NCI-H1105 treated with DMSO at 0.1 percent for 48 hours (cell line): ENCODE measurements at regions not wholly inside any gene's neighbourhood (a gene's known extent, or its start where the extent isn't known, plus 50 kb on each side); places are given as distances from the start of the nearest gene placed in this dataset.
"Not testable (repeated sequence)": the region's sequence is repeated elsewhere in the genome, so short reads cannot be mapped to it uniquely, and the experiment has no call there.

ENCODE experiments used
- DNase-seq: peaks from one replicate; lab custom pipeline; 2025; lab: John Stamatoyannopoulos, UW

DNA sequence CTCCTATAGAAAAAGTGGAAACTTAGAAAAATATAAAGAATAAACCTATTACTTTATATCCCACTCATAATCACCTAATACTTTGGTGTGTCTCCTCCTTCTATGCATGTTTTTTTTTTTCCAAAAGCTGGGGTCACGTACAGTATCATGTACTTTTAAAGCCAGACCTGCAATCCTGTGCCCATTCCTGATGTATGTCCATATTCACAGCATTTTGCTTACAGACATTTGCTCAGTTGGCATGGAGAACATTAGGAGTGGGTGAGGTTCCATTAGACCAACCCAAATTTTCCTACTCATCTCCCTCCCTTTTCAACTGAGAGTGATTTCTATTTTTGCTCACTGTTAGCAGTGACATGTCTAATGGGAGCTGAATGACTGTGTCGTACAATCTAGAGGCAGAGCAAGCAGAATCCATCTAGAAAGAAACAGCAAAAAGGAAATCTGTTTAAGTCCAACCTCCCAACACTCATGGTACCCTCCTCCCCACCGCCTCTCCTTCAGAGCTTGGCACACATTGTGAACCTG lies 195.6 kb upstream of the KLF3 start:
- DNase-seq: no peak

DNA sequence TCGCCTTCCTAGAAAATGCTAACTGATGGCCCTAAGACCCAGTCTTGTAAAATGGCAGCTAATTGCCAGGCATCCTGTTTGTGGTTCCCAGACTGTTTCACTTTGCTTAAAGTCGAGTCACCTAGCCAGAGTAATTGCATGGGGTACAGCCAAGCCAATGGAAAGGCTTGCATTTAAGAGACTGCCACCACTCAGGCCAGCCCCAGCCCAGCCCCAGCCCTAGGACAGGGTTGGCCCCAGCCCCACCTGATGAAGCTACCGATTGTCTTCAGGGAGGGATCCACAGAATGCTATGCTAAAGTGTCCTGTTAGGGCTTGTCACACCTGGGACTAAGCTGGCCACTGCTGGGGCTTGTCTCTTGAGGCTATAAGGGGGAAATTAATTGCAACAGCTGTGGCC lies 194.6 kb upstream of the KLF3 start:
- DNase-seq: peak; percentile 14

DNA sequence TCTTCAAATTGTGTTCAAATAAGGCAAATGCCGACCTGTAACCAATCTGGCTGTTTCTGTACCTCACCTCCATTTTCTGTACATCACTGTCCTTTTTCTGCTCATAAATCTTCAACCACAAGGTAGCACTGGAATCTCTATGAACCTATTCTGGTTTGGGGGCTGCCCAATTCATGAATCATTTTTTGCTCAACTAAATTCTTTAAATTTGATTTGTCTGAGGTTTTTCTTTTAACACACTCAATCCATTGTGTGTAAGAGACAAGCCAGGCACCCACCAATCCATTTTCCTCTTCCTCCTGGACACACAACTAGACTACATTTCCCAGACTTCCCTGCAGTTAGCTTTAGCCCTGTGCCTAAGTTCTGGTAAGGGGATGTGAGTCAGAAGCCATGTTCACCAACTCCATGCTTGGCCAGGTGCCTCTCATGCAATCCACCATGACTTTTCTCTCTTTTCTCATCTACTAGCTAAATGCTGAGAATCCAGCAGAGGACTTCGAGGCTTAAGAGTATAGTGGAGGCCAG lies 193.2 kb upstream of the KLF3 start:
- DNase-seq: no peak

DNA sequence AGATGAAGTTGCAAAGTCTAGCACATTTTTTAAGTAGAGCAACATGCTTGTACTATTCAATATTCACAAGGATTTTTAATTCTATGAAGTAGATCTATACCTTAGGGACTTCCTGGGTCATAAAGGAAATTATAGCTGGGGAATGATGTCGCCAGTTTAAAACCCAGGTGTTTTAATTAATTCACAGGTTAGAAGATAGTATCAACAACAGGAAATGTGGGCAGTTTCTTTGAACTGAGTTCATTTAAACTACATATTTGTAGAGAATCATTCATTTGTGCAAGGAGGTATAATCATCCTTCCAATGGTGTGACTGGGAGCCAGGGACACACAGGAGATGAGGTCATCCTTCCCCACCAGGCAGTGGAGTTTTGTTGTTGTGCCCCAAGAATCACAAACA lies 181.3 kb upstream of the KLF3 start:
- no peak for DNase-seq

DNA sequence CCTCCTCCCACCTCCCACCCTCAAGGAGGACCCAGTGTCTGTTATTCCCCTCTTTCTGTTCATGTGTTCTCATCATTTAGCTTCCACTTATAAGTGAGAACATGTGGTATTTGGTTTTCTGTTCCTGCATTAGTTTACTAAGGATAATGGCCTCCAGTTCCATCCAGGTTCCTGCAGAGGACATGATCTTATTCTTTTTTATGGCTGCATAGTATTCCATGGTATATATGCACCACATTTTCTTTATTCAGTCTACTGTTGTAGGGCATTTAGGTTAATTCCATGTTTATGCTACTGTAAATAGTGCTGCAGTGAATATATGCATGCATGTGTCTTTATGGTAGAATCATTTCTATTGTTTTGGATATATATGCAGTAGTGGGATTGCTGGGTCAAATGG lies 180.4 kb upstream of the KLF3 start:
- DNase-seq: not testable (repeated sequence)

DNA sequence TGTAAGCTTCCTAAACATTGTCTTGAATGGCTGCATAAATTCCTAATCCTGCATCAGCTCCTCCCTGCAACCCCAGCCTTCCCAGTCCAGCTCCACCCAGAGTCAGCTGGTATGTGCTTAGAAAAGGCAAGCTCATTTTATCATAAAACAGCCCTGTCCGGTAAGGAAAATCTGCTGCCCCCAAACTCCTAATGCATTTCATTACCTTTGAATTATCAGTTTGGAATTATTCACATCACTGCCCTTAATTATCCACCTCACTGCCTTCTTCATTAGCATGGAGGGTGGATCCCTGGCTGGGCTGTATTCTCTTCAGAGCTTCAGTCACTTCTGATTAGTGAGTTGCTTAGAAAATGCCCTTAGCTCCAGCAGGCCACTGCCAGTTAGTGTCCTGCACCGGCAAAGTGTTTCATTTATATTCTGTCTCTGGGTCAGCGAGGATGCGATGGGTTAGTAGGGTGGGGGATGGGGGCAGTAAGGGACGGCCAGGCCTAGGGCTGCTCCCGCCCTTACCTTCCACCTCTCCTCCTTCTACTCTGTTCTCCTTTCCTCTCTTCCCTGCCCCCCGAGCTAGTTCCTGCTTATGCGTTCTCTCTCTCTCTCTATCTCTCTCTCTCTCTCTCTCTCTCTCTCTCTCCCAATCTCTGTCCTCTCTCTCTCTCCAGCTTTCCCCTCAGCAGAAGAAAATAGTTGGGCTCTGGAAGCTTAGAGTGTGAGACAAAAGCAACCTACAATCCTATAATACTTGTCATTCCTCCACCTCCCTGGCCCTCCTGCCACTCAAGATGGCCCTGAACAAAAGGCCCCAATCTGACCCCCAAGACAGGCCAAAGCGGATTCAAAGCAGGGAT lies 174.8 kb upstream of the KLF3 start:
- DNase-seq: no peak

DNA sequence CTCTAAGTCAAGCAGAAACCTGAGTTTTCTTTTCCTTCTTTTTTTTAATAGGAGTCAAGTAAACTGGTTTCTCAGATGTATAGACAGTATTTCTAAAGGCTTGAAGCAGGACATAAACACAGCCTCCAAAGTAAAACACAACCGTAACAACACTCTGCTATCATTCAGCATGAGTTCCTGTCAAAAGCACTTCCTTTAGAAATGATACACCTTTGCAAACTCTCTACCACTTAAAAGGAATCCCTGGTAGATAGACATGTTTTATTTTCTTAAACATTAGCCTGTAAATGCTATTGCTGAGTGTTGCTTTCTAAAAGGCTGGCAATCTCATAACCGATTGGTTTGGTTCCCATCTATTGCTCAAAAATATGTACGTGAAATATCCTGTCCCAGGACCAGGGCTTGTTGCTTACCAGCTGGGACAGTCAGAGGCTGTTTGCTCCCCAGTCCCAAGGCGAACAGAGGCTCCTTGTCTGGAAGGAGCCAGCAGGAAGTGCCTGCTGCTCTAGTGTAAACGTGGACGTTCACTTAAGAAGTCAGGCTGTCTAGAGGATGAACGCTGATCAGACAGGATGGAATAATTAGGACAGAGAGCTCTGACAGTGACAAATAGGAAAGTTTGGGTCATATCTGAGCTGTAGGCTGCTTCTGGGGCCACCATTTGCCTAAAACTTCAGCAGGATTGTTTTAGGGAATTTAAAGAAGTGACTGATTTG lies 173.9 kb upstream of the KLF3 start:
- no peak for DNase-seq

DNA sequence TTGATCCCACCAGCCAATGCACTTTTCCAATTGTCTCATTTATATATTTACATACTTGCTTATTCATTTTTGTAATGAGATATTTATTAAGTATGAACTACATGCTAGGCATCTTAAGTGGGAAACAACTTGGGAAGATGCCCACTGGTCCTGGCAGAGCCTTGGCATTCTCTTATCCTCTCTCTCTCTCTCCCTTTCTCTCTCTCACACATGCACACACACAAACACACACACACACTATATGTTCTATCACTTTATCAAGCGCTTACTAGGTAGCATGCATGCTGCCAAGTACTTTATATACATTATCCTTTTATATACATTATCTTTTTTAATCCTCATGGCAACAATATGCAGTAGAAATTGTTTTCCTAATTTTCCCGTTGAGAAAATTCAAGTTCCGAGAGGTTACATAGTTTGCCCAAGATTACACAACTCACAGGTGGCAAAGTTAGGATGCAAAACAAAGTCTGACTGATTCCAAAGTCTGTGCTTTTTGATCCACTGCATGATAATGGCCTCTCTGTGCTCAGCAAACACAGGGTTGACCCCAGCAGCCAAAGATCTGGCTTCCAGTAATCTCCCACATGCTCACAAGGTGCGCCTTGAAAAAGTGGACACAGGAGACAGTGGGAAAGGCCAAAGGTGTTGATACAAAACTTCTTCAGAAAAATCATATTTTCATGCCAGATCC lies 173.1 kb upstream of the KLF3 start:
- DNase-seq: no peak

DNA sequence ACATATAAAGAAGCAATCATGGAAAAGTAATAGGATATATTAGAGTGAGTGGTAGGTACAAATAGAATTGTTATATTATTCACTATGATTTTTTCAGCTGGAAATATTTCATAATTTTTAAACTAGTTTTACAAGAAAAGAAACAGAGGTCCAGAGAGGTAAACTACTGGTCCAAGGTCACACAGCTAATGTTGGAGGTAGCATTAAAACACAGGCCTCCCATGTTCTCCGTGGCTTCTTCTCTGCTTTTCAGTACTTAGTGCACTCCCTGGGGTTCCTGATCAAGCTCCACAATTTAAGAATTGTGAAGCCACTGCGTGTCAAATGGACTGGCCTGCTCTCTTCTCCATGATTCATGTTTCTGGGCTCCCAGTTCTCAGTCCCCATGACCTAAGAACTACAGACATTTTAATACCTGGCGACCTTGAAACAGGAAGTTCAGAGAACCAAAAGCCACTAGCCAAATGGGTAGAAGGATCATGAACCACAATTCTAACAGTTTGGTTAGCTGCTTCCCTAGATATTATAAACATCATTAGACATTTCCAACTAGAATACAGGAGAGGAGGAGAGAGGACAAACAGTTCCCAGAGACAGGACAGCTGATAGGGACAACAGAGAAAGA lies 172.0 kb upstream of the KLF3 start:
- DNase-seq: no peak

DNA sequence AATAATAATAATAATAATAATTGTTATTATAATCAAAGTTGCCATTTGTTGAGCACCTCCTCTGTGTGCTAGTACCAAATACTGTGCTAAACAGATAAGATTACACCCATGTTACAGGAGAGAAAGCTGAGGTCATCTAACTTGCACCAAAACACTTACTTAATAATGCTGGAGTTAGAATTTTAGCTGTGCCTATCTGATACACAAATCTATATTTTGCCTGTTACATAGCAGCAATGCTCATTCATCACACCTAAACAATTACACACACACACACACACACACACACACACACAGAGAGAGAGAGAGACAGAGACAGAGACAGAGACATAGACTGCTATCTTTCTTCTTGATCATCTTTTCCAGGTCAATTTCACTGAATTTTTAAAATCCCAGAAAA lies 170.9 kb upstream of the KLF3 start:
- DNase-seq: no peak

DNA sequence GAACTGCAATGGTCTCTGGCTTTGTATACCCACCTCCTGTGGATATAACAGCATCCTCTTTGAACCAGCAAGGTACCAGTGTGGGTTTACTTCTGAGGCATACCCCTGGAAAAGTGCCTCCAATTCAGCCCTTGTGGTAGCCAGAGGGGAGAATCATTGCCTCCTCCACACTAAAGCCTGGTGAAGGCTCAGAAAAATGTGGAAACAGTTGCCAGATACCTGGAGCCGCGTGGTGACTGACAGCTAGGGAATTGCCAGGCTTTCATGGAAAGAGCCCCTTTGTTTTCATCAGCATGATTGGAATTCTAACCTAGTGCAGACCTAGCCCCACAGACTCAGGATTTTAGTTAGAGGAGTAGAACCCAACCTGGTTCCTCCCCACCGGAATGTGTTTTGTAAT lies 168.6 kb upstream of the KLF3 start:
- DNase-seq: no peak

DNA sequence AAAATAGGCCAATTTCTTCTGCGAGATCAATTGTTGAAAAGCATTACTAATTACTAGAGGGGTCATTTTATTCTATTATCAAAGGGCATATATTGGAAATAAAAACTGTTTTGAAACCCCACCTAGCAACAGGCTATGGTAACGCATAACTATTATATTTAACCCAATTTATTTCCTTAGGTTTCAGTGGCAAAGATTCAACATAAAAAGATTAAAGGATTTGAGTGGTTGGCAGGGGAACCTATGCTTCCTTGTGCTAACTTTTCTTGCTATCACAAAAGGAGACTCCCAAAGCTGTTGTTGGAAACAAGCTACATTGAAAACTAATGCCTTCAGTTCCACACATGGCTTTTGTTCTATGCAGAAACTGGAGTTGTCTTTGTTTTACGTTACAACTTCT lies 166.9 kb upstream of the KLF3 start:
- no peak for DNase-seq

DNA sequence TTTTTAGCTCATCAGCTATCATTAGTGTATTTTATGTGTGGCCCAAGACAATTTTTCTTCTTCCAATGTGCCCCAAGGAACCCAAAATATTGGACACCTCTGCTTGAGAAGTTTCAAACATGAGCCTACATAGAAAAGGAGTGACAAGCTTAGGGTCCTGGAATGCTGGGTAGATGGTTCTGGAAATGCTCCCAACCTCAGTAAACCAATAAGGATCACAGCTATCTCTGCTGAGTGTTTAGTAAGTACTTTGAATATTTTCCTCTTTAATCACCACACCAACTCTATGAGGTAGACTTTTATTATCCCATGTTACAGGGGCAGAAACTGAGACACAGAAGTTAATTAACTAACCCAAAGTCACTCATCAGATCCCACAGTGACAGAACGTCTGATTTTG lies 164.9 kb upstream of the KLF3 start:
- DNase-seq: no peak

DNA sequence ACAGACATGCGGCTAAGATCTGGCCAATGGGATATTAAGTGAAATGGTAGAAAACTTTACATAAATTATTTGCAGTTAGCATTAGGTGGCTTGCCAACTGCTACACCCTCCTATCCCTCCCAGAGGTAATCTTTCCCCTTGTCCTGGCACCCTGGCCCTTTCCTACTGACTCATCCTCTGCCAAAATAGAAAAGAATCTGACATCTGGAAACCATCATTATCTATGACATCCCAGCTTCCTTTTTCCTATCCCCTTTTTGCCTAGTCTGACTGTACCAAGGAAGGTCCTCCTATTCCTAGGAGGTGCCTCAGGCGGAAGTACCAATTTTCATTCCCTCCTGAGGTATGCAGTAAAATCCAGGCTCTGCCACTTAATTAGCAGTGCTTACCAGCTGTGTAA lies 163.6 kb upstream of the KLF3 start:
- DNase-seq: no peak

DNA sequence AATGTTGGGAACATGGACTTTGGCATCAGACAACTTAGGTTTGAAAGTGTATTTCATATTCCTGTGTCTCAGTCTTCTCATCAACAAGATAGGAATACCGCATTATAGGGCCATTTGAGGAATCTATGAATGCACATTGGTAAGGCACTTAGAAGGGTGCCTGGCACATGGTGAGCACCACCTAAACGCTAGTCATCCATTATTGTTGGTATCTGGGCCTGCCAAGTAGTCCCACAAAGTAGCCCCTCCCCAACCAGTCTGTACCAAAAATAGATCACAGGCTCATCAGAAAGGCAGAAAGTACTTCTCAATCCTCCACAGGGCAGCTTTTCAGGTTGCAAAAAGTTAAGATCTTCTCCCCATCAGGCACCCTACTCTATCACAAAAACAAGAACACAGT lies 162.3 kb upstream of the KLF3 start:
- no peak for DNase-seq

DNA sequence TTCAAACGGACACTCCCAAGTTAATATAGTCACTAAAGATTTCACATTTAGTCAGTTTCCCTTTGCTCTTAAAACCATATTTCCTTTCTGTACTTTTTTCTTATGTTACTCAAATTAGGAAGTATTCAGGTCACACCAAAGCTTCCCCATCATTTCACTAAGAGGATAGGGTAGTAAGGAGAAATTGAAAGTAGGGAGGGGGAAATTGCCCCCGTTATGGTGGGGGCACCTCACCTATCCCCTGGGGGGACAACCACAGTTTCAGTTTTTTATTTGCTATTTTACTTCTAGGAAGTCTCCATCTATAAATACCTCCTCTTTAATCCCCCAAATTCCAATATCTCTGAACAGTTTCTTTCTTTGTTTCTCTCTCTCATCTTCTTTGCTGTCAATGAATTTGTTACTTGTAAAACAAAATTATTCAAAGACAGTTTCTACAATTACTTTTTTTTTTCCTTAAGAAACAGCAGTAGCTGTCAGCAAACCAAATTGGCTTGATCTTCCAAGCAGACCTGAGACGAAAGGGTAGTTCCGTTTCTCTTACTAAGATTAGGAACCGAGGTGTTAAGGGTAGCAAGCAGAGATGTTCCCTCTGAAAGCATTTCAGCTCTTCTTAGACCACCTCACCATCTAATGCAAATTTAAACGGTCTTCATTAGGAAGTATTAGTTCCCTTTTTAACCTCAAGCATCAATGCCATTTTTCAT lies 160.2 kb upstream of the KLF3 start:
- DNase-seq: no peak

DNA sequence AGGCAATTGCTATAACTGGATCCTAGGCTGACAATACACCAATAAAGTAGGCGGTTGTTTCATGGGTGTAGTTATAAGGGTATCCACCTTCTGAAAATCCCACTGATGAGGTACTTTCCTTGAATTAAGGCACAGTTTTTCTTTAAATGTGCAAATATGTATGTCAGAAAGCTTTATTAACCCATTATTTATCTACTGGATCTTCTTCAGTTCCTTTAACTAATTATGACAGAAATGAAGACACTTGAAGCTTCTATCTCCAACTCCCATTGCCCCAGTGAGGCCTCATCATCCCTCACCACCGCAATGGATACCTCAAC lies 159.6 kb upstream of the KLF3 start:
- no peak for DNase-seq

DNA sequence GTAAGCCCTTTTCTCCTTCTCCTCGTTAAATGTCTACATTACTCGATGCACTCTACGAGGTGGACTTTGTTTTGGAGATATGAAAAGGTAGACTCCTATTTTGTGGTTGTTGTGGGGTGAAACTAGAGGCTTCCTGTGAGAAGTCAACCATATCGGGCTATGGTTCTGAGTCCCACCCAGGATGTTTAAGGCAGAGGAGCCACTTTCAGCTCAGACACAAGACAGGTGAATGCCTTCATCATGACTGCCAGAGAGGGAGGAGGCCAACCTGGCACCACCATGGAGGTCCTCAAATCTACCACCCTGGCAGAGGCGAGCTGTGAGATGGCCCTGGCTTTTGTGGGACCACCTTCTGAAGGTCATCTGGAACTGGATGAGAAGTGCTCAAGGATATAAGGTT lies 154.4 kb upstream of the KLF3 start:
- DNase-seq: no peak

DNA sequence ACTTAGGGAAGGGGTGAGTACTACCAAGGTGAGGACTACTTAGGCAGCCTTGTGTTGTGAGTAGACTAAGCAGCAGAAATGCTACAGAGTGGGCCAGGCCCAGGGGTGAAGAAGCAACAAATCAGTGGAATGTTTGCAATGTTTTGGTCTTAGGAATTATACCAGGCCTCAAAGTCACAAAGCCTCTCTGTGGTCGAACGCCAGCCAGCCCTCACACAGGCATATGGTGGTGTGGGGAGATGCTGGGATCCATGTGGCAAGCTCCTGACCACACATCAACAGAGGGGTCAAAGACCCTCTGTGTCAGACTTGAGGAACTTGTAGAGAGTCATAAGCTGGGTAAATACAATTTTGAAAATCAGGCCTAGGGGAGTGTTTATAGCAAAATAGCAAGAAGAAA lies 153.8 kb upstream of the KLF3 start:
- DNase-seq: no peak

DNA sequence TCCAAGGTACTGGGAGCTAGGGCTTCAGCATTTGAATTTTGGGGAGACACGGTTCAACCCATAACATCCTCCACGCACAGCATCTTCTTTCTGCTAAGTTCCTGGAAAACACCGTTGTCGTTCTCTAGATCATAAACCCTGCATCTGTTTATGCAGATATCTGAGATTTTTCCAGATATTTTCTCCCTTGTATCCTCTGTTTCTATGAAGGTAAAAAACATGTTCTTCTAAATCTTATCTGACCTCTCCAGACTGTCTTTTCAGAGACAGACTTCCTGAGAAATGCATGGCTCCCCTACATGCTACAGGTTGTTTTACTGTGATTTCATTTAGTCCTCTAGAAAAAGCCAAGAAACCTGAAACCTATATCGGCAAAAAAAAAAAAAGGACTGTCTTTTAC lies 152.3 kb upstream of the KLF3 start:
- DNase-seq: no peak

DNA sequence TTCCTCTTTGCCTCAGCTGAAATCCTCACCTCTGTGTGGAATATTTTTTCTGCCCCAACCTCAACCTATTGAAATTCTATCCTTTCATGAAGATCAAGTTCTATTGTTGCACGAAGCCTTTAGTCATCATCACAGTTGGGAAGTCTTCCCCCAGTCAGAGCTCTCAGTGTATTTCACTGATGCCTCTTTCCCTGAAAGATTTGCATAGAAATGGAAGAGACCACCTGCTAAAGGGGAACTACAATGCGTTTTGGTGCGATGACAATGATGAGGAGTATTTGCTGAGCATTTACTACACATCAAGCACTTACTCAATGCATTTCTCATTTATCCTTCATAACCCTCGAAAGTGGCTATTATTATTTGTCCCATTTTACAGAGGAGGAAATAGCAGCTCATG lies 151.2 kb upstream of the KLF3 start:
- DNase-seq: no peak
